K562 (cell line): ENCODE measurements at regions not wholly inside any gene's neighbourhood (a gene's known extent, or its start where the extent isn't known, plus 50 kb on each side); places are given as distances from the start of the nearest gene placed in this dataset.

Experiments used
- ATAC-seq: fragments of 200-7000 bp; cut with Tn5 transposase; 3 replicates; pipeline ENCODE4 v1.9.1; 2020; ENCODE audit warnings: moderate library complexity
- BruUV-seq: library from RNA; stranded (reverse); fragments of 400-500 nt; replicated peaks from 2 replicates; lab custom pipeline; 2021; lab: Mats Ljungman, UMichigan
- CTCF ChIA-PET: fragments of 300-600 bp; formaldehyde crosslinking; extraction: SDS; loops from one replicate; lab custom pipeline; 2021; ENCODE audit warnings: low intra/inter-chr PET ratio; lab: Yijun Ruan, JAX
- POLR2A ChIA-PET: fragments of 300-600, 350-650 bp; sonication (Branson Sonifier 250); formaldehyde crosslinking; extraction: SDS; loops from one replicate; lab custom pipeline; 2021; ENCODE audit warnings: antibody characterized with exemption, inconsistent platforms; lab: Yijun Ruan, JAX
- DNase-seq, 4 experiments: peaks; one replicate each; pipeline versions ENCODE4 v3.0.0 to v3.0.0-alpha.2; 2011 to 2018; ENCODE audit warnings: low spot score in 3 of 4, mixed read lengths in 3 of 4; ENCODE audit errors: extremely low read depth in 1 of 4
- FAIRE-seq: peaks from 2 replicates; lab custom pipeline; 2011; peaks lifted over from hg19 to GRCh38; lab: Jason Lieb, UNC
- H2AFZ ChIP-seq: 2 replicates; pipeline ENCODE4 v1.6.0; 2011; ENCODE audit warnings: low read depth, low read length, control low read depth, inconsistent platforms
- H3K27ac ChIP-seq: fragments of 200-600 bp; 3 replicates; pipeline ENCODE4 v1.8.0; 2011; ENCODE audit warnings: low read depth, mild to moderate bottlenecking, control low read depth, inconsistent platforms, low read length, moderate library complexity, mixed read lengths; ENCODE audit errors: extremely low read depth
- H3K27me3 ChIP-seq, 2 experiments: fragments of 300-600 bp in 1 of 2; 2 replicates in 1 of 2; 3 replicates in 1 of 2; pipeline versions ENCODE4 v1.6.0 to v1.8.0; 2011; ENCODE audit warnings: inconsistent platforms in 2 of 2, low read length in 2 of 2, mild to moderate bottlenecking in 1 of 2, mixed read lengths in 1 of 2, moderate library complexity in 1 of 2; ENCODE audit not compliant: control insufficient read depth in 2 of 2, insufficient read depth in 2 of 2
- H3K36me3 ChIP-seq: fragments of 300-600 bp; 3 replicates; pipeline ENCODE4 v1.8.0; 2011; ENCODE audit warnings: mild to moderate bottlenecking, low read length, inconsistent platforms; ENCODE audit not compliant: control insufficient read depth, insufficient read depth
- H3K4me1 ChIP-seq, 2 experiments: fragments of 200-600 bp in 1 of 2; replicated peaks in 1 of 2; 2 replicates in 1 of 2; 3 replicates in 1 of 2; pipeline versions ENCODE4 v1.5.1 to v1.8.0; 2011; ENCODE audit warnings: inconsistent platforms in 2 of 2, low read length in 2 of 2, mild to moderate bottlenecking in 1 of 2, mixed read lengths in 1 of 2, moderate library complexity in 1 of 2; ENCODE audit not compliant: control insufficient read depth in 2 of 2, insufficient read depth in 2 of 2
- H3K4me2 ChIP-seq: 2 replicates; pipeline ENCODE4 v1.6.1; 2011; ENCODE audit warnings: low read length, control low read depth, inconsistent platforms, mixed read lengths; ENCODE audit not compliant: insufficient read depth
- H3K4me3 ChIP-seq: fragments of 200-600 bp; sonication (generic), shearing (Covaris generic); 2 replicates; pipeline ENCODE4 v1.5.1; 2016; ENCODE audit warnings: control low read depth, inconsistent platforms
- H3K79me2 ChIP-seq: fragments of 200-600 bp; 3 replicates; pipeline ENCODE4 v1.8.0; 2011; ENCODE audit warnings: low read length, inconsistent platforms; ENCODE audit not compliant: control insufficient read depth, insufficient read depth
- H3K9ac ChIP-seq, 2 experiments: 2 replicates each; pipeline versions ENCODE4 v1.6.0 to v1.6.1; 2011; ENCODE audit warnings: low read depth in 2 of 2, low read length in 2 of 2, control low read depth in 1 of 2, inconsistent platforms in 1 of 2, mild to moderate bottlenecking in 1 of 2, mixed read lengths in 1 of 2; ENCODE audit not compliant: insufficient read depth in 1 of 2
- H3K9me1 ChIP-seq: one replicate; pipeline ENCODE4 v1.6.0; 2011; ENCODE audit warnings: inconsistent platforms, mild to moderate bottlenecking, low read length, moderate library complexity; ENCODE audit not compliant: control insufficient read depth, insufficient read depth
- H3K9me3 ChIP-seq: replicated peaks from 2 replicates; pipeline ENCODE4 v1.5.1; 2011; ENCODE audit warnings: low read depth, low read length, inconsistent platforms; ENCODE audit not compliant: control insufficient read depth, insufficient read depth
- H4K20me1 ChIP-seq: replicated peaks from 2 replicates; pipeline ENCODE4 v1.6.1; 2011; ENCODE audit warnings: low read length, inconsistent platforms, mixed read lengths; ENCODE audit not compliant: control insufficient read depth, insufficient read depth
- ESRRA ChIP-seq: fragments of 450-650 bp; IDR thresholded peaks from 2 replicates; pipeline ENCODE4 v1.6.1; 2014; ENCODE audit warnings: low read depth, mild to moderate bottlenecking, moderate library complexity, borderline replicate concordance
- MAFG ChIP-seq: fragments of 450-650 bp; conservative IDR thresholded peaks from 2 replicates; pipeline ENCODE4 v1.6.1; 2016; ENCODE audit warnings: missing genetic modification characterization, missing compliant biosample characterization
- NFYB ChIP-seq: IDR thresholded peaks from 2 replicates; pipeline ENCODE4 v1.6.1; 2011; ENCODE audit warnings: mild to moderate bottlenecking, moderate library complexity; ENCODE audit not compliant: insufficient read length; ENCODE audit errors: extremely low read depth
- NR0B1 ChIP-seq: fragments of 450-650 bp; IDR thresholded peaks from one replicate; pipeline ENCODE4 v1.6.1; 2018; ENCODE audit warnings: mild to moderate bottlenecking, moderate library complexity; ENCODE audit not compliant: partially characterized antibody
- TARDBP ChIP-seq: fragments of 450-650 bp; IDR thresholded peaks from 2 replicates; pipeline ENCODE4 v1.6.1; 2016
- WGBS: fragments of 100-300 bp; shearing (Covaris generic); methylation state at CpG from one replicate; pipeline ENCODE4 v1.1.6; 2016; ENCODE audit warnings: low coverage, mixed read lengths; ENCODE audit not compliant: insufficient coverage; ENCODE audit errors: missing lambda C conversion rate; 5-methylcytosine and 5-hydroxymethylcytosine counted together
- in situ Hi-C: fragments of 300-500 bp; cut with MboI; formaldehyde crosslinking; loops from 4 replicates; pipeline ENCODE4 v1.15.0; 2018; ENCODE audit warnings: inconsistent platforms, mixed read lengths
- intact Hi-C: fragments of 100-400 bp; cut with micrococcal nuclease; formaldehyde crosslinking; loops from 2 replicates; pipeline ENCODE4 v1.14.2; 2022

GRCh38 chr7:25831831-25832411, 320.1 kb upstream of the NFE2L3 start:
- Histone ChIP-seq H2AFZ (peak overlapping the region; percentile 63; the same call in 1 of the 2 replicates), H3K27me3 (no peaks in the 10 kb centered on the region), H3K9me1 (no peaks in the 10 kb centered on the region), H3K79me2 (no peaks in the 10 kb centered on the region), H3K36me3 (no peaks in the 10 kb centered on the region), H4K20me1 (no peaks in the 10 kb centered on the region), H3K27ac (no peak overlapping the region), H3K4me3 (no peak overlapping the region), H3K4me2 (no peak overlapping the region), H3K4me1 (no peaks in the 10 kb centered on the region; a peak in 1 of 5 replicates), H3K9me3 (no peaks in the 10 kb centered on the region), H3K9ac (no peak overlapping the region)
- DNase-seq (no peak), ATAC-seq (no peak), FAIRE-seq (no peak)
- WGBS, result 10% methylated on average over 8 of the region's 8 CpGs
- TF ChIP-seq TARDBP (no peak), ESRRA (peak; percentile 74), NFYB (no peak), MAFG (no peak)
- BruUV-seq, result no TSS peak
- ChIA-PET POLR2A (interaction anchor here (1.6 kb wide), 1 partner anchor 538 kb away, joined by 4 read pairs; no protein-coding TSS in a partner anchor), CTCF (no interaction called here)
- intact Hi-C loops (no loop called here), in situ Hi-C loops (loop anchor here (25.0 kb wide), 1 partner anchor 445 kb away; no protein-coding TSS in a partner anchor)

- DNase-seq (no peak), FAIRE-seq (no peak), ATAC-seq (no peak)
- no peaks in the 10 kb centered on the region for H3K9me1 ChIP-seq
- no peak overlapping the region for H3K4me2 ChIP-seq
- no peaks in the 10 kb centered on the region for H3K79me2 ChIP-seq
- H3K4me3 ChIP-seq, result no peak overlapping the region
- no peak overlapping the region for H3K9ac ChIP-seq
- H3K36me3 ChIP-seq, result no peaks in the 10 kb centered on the region
- CTCF ChIA-PET, result no interaction called here
- no peak overlapping the region for H3K27ac ChIP-seq
- H2AFZ ChIP-seq, result no peak overlapping the region; the same call in 1 of the 2 replicates
- TF ChIP-seq NR0B1, result no peak
- WGBS, result 30% methylated on average over 7 of the region's 7 CpGs
- POLR2A ChIA-PET, result interaction anchor here (1.6 kb wide), 1 partner anchor 537 kb away, joined by 4 read pairs; no protein-coding TSS in a partner anchor
- no TSS peak for BruUV-seq
- H3K9me3 ChIP-seq, result no peaks in the 10 kb centered on the region
- no peaks in the 10 kb centered on the region for H4K20me1 ChIP-seq
- H3K4me1 ChIP-seq, result no peaks in the 10 kb centered on the region; a peak in 1 of 5 replicates
- intact Hi-C loops, result no loop called here
- no peaks in the 10 kb centered on the region for H3K27me3 ChIP-seq
- in situ Hi-C loops, result loop anchor here (25.0 kb wide), 1 partner anchor 445 kb away; no protein-coding TSS in a partner anchor
Measured at GRCh38 chr7:25832456-25832855, 319.5 kb upstream of the NFE2L3 start.
